H1 (cell line): ENCODE measurements at regions not wholly inside any gene's neighbourhood (a gene's known extent, or its start where the extent isn't known, plus 50 kb on each side); places are given as distances from the start of the nearest gene placed in this dataset.

Experiments
- CTCF ChIA-PET: fragments of 300-600 bp; sonication (Branson Sonifier 250); formaldehyde crosslinking; loops from one replicate; lab custom pipeline; 2021; ENCODE audit not compliant: partially characterized antibody; lab: Charles Lee
- POLR2A ChIA-PET: fragments of 300-600 bp; sonication (Branson Sonifier 250); formaldehyde crosslinking; loops from one replicate; lab custom pipeline; 2021; ENCODE audit warnings: inconsistent platforms; ENCODE audit not compliant: partially characterized antibody; lab: Charles Lee
- DNase-seq, 2 experiments: peaks; one replicate each; pipeline versions ENCODE4 v3.0.0 to v3.0.0-alpha.2; 2010 to 2022; ENCODE audit warnings: low spot score in 2 of 2, low read depth in 1 of 2, mixed read lengths in 1 of 2
- FAIRE-seq: peaks from 2 replicates; lab custom pipeline; 2011; peaks lifted over from hg19 to GRCh38; lab: Jason Lieb, UNC
- H2AFZ ChIP-seq: 2 replicates; pipeline ENCODE4 v1.8.1; 2012; ENCODE audit warnings: low read length, inconsistent platforms
- H2AK5ac ChIP-seq: 2 replicates; pipeline ENCODE4 v1.6.1; 2013; ENCODE audit warnings: low read depth, low read length
- H2BK120ac ChIP-seq: replicated peaks from 2 replicates; pipeline ENCODE3; 2013; ENCODE audit warnings: low read depth, low read length, inconsistent platforms
- H2BK12ac ChIP-seq: 2 replicates; pipeline ENCODE4 v1.6.1; 2013; ENCODE audit warnings: low read depth, low read length
- H2BK15ac ChIP-seq: 2 replicates; pipeline ENCODE4 v1.6.1; 2013; ENCODE audit warnings: low read length
- H2BK20ac ChIP-seq: 2 replicates; pipeline ENCODE4 v1.6.1; 2013; ENCODE audit warnings: low read length
- H2BK5ac ChIP-seq: 2 replicates; pipeline ENCODE4 v1.6.1; 2013; ENCODE audit warnings: low read depth, low read length
- H3K14ac ChIP-seq: 2 replicates; pipeline ENCODE4 v1.6.1; 2013; ENCODE audit warnings: inconsistent platforms; ENCODE audit not compliant: insufficient read length
- H3K18ac ChIP-seq: 2 replicates; pipeline ENCODE4 v1.6.1; 2013; ENCODE audit warnings: low read length; ENCODE audit errors: extremely low read depth
- H3K23ac ChIP-seq: 2 replicates; pipeline ENCODE4 v1.6.1; 2013; ENCODE audit warnings: inconsistent platforms; ENCODE audit not compliant: insufficient read length
- H3K23me2 ChIP-seq: 2 replicates; pipeline ENCODE4 v1.6.1; 2013; ENCODE audit warnings: low read depth, low read length
- H3K27ac ChIP-seq: 2 replicates; pipeline ENCODE4 v1.6.1; 2011; ENCODE audit warnings: low read depth, low read length, inconsistent platforms
- H3K27me3 ChIP-seq, 4 experiments: replicated peaks in 1 of 4; 1 replicate in 1 of 4; 2 replicates in 3 of 4; pipeline versions ENCODE4 v1.6.1 to v1.8.1; 2011 to 2013; ENCODE audit warnings: low read length in 3 of 4, mild to moderate bottlenecking in 3 of 4, inconsistent platforms in 2 of 4, mixed read lengths in 2 of 4, moderate library complexity in 1 of 4; ENCODE audit not compliant: control insufficient read depth in 3 of 4, insufficient read depth in 3 of 4; ENCODE audit errors: extremely low read depth in 1 of 4
- H3K36me3 ChIP-seq, 4 experiments: 2 replicates each; pipeline versions ENCODE4 v1.6.1 to v1.8.1; 2011 to 2013; ENCODE audit warnings: mild to moderate bottlenecking in 4 of 4, low read length in 3 of 4, moderate library complexity in 2 of 4, control low read depth in 1 of 4, inconsistent platforms in 1 of 4; ENCODE audit not compliant: insufficient read depth in 4 of 4, control insufficient read depth in 2 of 4
- H3K4ac ChIP-seq: replicated peaks from 2 replicates; pipeline ENCODE3; 2013; ENCODE audit warnings: low read length, low read depth, mixed read lengths, inconsistent platforms; ENCODE audit not compliant: insufficient read length
- H3K4me1 ChIP-seq, 4 experiments: replicated peaks in 1 of 4; 1 replicate in 1 of 4; 2 replicates in 3 of 4; pipeline versions ENCODE4 v1.6.1 to v1.8.1; 2011 to 2013; ENCODE audit warnings: low read length in 3 of 4, inconsistent platforms in 2 of 4, mixed read lengths in 1 of 4; ENCODE audit not compliant: insufficient read depth in 4 of 4, control insufficient read depth in 3 of 4
- H3K4me2 ChIP-seq, 2 experiments: 2 replicates each; pipeline versions ENCODE4 v1.6.1 to v1.8.1; 2011 to 2013; ENCODE audit warnings: low read depth in 2 of 2, low read length in 2 of 2, control low read depth in 1 of 2, inconsistent platforms in 1 of 2, mild to moderate bottlenecking in 1 of 2; ENCODE audit not compliant: insufficient read depth in 1 of 2
- H3K4me3 ChIP-seq, 4 experiments: fragments of 200-600, 300-600 bp in 1 of 4; sonication (generic), shearing (Covaris generic), sonication (Bioruptor Twin) in 1 of 4; 2 replicates each; pipeline versions ENCODE4 v1.5.1 to v1.8.1; 2011 to 2016; ENCODE audit warnings: low read length in 4 of 4, low read depth in 3 of 4, control low read depth in 2 of 4, inconsistent platforms in 2 of 4, mild to moderate bottlenecking in 2 of 4, mixed read lengths in 1 of 4, moderate library complexity in 1 of 4; ENCODE audit not compliant: insufficient read depth in 2 of 4; ENCODE audit errors: extremely low read depth in 1 of 4
- H3K56ac ChIP-seq: replicated peaks from 2 replicates; pipeline ENCODE3; 2013; ENCODE audit warnings: low read depth, mild to moderate bottlenecking, mixed read lengths, low read length, inconsistent platforms; ENCODE audit not compliant: insufficient read length
- H3K79me1 ChIP-seq: 2 replicates; pipeline ENCODE4 v1.6.1; 2013; ENCODE audit warnings: low read depth, low read length, control low read depth
- H3K79me2 ChIP-seq, 2 experiments: 2 replicates each; pipeline versions ENCODE4 v1.6.1 to v1.8.1; 2012 to 2013; ENCODE audit warnings: low read length in 2 of 2, mild to moderate bottlenecking in 2 of 2, inconsistent platforms in 1 of 2; ENCODE audit not compliant: insufficient read depth in 2 of 2, control insufficient read depth in 1 of 2
- H3K9ac ChIP-seq, 4 experiments: replicated peaks in 1 of 4; 1 replicate in 1 of 4; 2 replicates in 3 of 4; pipeline versions ENCODE4 v1.6.1 to v1.8.1; 2011 to 2013; ENCODE audit warnings: low read depth in 3 of 4, low read length in 3 of 4, control low read depth in 2 of 4, mild to moderate bottlenecking in 2 of 4, moderate library complexity in 2 of 4, inconsistent platforms in 1 of 4; ENCODE audit errors: extremely low read depth in 1 of 4
- H3K9me3 ChIP-seq, 2 experiments: 2 replicates each; pipeline versions ENCODE4 v1.6.1 to v1.8.1; 2012 to 2013; ENCODE audit warnings: mild to moderate bottlenecking in 2 of 2, moderate library complexity in 2 of 2, control low read depth in 1 of 2, inconsistent platforms in 1 of 2, low read depth in 1 of 2, low read length in 1 of 2, mixed read lengths in 1 of 2; ENCODE audit not compliant: insufficient read depth in 2 of 2
- H4K20me1 ChIP-seq, 2 experiments: replicated peaks in 1 of 2; 2 replicates each; pipeline versions ENCODE3 to v1.8.1; 2011 to 2013; ENCODE audit warnings: inconsistent platforms in 2 of 2, low read length in 2 of 2, mild to moderate bottlenecking in 1 of 2; ENCODE audit not compliant: insufficient read depth in 2 of 2, control insufficient read depth in 1 of 2
- H4K5ac ChIP-seq: 2 replicates; pipeline ENCODE4 v1.6.1; 2013; ENCODE audit warnings: low read length, low read depth, mixed read lengths, inconsistent platforms; ENCODE audit not compliant: insufficient read length
- H4K8ac ChIP-seq: 2 replicates; pipeline ENCODE4 v1.8.0; 2013; ENCODE audit warnings: mild to moderate bottlenecking, moderate library complexity, low read length, inconsistent platforms; ENCODE audit not compliant: insufficient read depth; ENCODE audit errors: extremely low read depth
- H4K91ac ChIP-seq: replicated peaks from 2 replicates; pipeline ENCODE3; 2013; ENCODE audit warnings: low read length, mixed read lengths, inconsistent platforms; ENCODE audit not compliant: insufficient read length
- CHD1 ChIP-seq: IDR thresholded peaks from 2 replicates; pipeline ENCODE4 v1.6.1; 2012; ENCODE audit warnings: low read depth, low read length, improper control_type of control experiment
- CREB1 ChIP-seq: IDR thresholded peaks from 2 replicates; pipeline ENCODE4 v1.6.1; 2012; ENCODE audit warnings: inconsistent platforms
- CTBP2 ChIP-seq: IDR thresholded peaks from 2 replicates; pipeline ENCODE4 v1.7.0; 2011; ENCODE audit warnings: borderline replicate concordance, mild to moderate bottlenecking, moderate library complexity, mixed read lengths, low read length; ENCODE audit not compliant: insufficient read depth, insufficient read length
- PHF8 ChIP-seq: fragments of 200-600 bp; sonication (generic); conservative IDR thresholded peaks from 2 replicates; pipeline ENCODE4 v1.7.1; 2012; ENCODE audit warnings: low read depth, mild to moderate bottlenecking, inconsistent platforms, low read length, moderate library complexity
- RNF2 ChIP-seq: fragments of 200-900, 300-1000 bp; sonication (generic); IDR thresholded peaks from 2 replicates; pipeline ENCODE4 v1.7.1; 2016; ENCODE audit warnings: borderline replicate concordance, low read depth, mild to moderate bottlenecking, antibody characterized with exemption, low read length; ENCODE audit not compliant: poor library complexity, severe bottlenecking; ENCODE audit errors: missing control alignments
- SAP30 ChIP-seq: fragments of 300-600 bp; sonication (generic); IDR thresholded peaks from 2 replicates; pipeline ENCODE4 v1.7.1; 2012; ENCODE audit warnings: low read length, moderate library complexity, mild to moderate bottlenecking, inconsistent platforms; ENCODE audit not compliant: insufficient read depth, insufficient replicate concordance
- WGBS, 2 experiments: shearing (Covaris generic) in 1 of 2; methylation state at CpG; one replicate each; pipeline versions ENCODE4 v1.1.6 to v1.1.7; 2013 to 2015; ENCODE audit warnings: low lambda C conversion rate in 2 of 2, mixed read lengths in 2 of 2, inconsistent platforms in 1 of 2, low coverage in 1 of 2, missing lambda C conversion rate in 1 of 2; ENCODE audit not compliant: insufficient replicate concordance in 2 of 2, insufficient coverage in 1 of 2, insufficient read length in 1 of 2; ENCODE audit errors: extremely low coverage in 1 of 2, missing lambda C conversion rate in 1 of 2; 5-methylcytosine and 5-hydroxymethylcytosine counted together
- TF ChIP-seq, protein P1 (sequence below): IDR thresholded peaks from 2 replicates; pipeline ENCODE4 v1.6.1; 2012; ENCODE audit warnings: inconsistent platforms

DNA sequence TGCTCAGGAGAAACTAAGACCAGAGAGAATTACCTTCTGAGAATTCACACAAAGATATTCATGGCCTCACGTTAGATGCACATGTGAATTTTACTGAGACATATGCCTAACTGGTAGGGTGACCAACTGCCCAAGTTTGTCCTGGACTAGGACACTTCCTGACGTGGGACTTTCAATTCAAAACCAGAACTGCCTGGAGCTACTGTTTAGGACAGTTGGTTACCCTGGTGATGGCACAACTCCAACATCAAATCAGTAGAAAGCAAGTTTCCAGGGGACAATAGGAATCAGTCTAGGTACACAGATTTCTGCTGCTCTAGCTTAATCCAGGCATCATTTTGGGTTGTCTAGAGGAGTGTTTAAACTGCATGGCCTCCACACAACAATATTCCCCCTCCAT lies 178.7 kb downstream of the GXYLT1 start:
- H2BK12ac ChIP-seq = no peak overlapping the region
- no peak overlapping the region for H3K9ac ChIP-seq
- no peak overlapping the region for H4K8ac ChIP-seq
- WGBS, 2 experiments = 90% methylated on average over 2 of the region's 2 CpGs; no CpG with 5 or more reads in 1 of the 2 experiments
- ChIA-PET CTCF (interaction anchor here (1.1 kb wide), 1 partner anchor 688 kb away, joined by 4 read pairs; no protein-coding TSS in a partner anchor), POLR2A (no interaction called here)
- H3K79me1 ChIP-seq = no peaks in the 10 kb centered on the region
- no peak overlapping the region for H3K23ac ChIP-seq
- no peaks in the 10 kb centered on the region for H3K9me3 ChIP-seq
- H3K14ac ChIP-seq = no peak overlapping the region
- no peaks in the 10 kb centered on the region for H4K20me1 ChIP-seq
- no peak overlapping the region for H3K4ac ChIP-seq
- no peaks in the 10 kb centered on the region for H3K36me3 ChIP-seq
- no peak for DNase-seq
- H3K27ac ChIP-seq = no peak overlapping the region
- no peak overlapping the region for H2AFZ ChIP-seq
- H3K4me3 ChIP-seq = no peak overlapping the region
- TF ChIP-seq SAP30 (no peak), CHD1 (no peak), RNF2 (no peak), CREB1 (no peak), CTBP2 (no peak), PHF8 (no peak)
- TF ChIP-seq, protein P1, sequence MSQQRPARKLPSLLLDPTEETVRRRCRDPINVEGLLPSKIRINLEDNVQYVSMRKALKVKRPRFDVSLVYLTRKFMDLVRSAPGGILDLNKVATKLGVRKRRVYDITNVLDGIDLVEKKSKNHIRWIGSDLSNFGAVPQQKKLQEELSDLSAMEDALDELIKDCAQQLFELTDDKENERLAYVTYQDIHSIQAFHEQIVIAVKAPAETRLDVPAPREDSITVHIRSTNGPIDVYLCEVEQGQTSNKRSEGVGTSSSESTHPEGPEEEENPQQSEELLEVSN = no peak
- H3K4me1 ChIP-seq = peaks cover 1 to 12% (median 4%) of the 10 kb centered on the region in 4 experiments; a peak in 5 of 7 replicates
- no peak overlapping the region for H4K91ac ChIP-seq
- no peak overlapping the region for H3K18ac ChIP-seq
- no peak overlapping the region for H2BK120ac ChIP-seq
- H2BK15ac ChIP-seq = no peak overlapping the region
- FAIRE-seq = no peak
- H3K27me3 ChIP-seq = no peaks in the 10 kb centered on the region
- no peak overlapping the region for H3K4me2 ChIP-seq
- H4K5ac ChIP-seq = no peak overlapping the region
- H3K23me2 ChIP-seq = no peaks in the 10 kb centered on the region
- H2AK5ac ChIP-seq = no peak overlapping the region
- H2BK5ac ChIP-seq = no peak overlapping the region
- no peak overlapping the region for H3K56ac ChIP-seq
- H2BK20ac ChIP-seq = no peak overlapping the region
- H3K79me2 ChIP-seq = no peaks in the 10 kb centered on the region
